GM12865 (cell line): ENCODE measurements at regions not wholly inside any gene's neighbourhood (a gene's known extent, or its start where the extent isn't known, plus 50 kb on each side); places are given as distances from the start of the nearest gene placed in this dataset.
"Not testable (repeated sequence)": the region's sequence is repeated elsewhere in the genome, so short reads cannot be mapped to it uniquely, and the experiment has no call there.

Experiments
- DNase-seq: peaks from one replicate; pipeline ENCODE4 v3.0.0; 2010; ENCODE audit warnings: low read depth
- H3K4me3 ChIP-seq: 2 replicates; pipeline ENCODE4 v1.5.1; 2011; ENCODE audit warnings: mild to moderate bottlenecking, low read depth, low read length, control low read depth
- TF ChIP-seq, protein P1 (sequence below): IDR thresholded peaks from 2 replicates; pipeline ENCODE4 v1.5.1; 2011; ENCODE audit warnings: low read length, control low read depth, low read depth, inconsistent platforms; ENCODE audit not compliant: insufficient read depth; ENCODE audit errors: missing control alignments

- DNase-seq = no peak
- TF ChIP-seq, protein P1, sequence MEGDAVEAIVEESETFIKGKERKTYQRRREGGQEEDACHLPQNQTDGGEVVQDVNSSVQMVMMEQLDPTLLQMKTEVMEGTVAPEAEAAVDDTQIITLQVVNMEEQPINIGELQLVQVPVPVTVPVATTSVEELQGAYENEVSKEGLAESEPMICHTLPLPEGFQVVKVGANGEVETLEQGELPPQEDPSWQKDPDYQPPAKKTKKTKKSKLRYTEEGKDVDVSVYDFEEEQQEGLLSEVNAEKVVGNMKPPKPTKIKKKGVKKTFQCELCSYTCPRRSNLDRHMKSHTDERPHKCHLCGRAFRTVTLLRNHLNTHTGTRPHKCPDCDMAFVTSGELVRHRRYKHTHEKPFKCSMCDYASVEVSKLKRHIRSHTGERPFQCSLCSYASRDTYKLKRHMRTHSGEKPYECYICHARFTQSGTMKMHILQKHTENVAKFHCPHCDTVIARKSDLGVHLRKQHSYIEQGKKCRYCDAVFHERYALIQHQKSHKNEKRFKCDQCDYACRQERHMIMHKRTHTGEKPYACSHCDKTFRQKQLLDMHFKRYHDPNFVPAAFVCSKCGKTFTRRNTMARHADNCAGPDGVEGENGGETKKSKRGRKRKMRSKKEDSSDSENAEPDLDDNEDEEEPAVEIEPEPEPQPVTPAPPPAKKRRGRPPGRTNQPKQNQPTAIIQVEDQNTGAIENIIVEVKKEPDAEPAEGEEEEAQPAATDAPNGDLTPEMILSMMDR = no peak
- no peak overlapping the region for H3K4me3 ChIP-seq
Measured at GRCh38 chr6:121615493-121615892, 180.0 kb downstream of the GJA1 start.

GRCh38 chr6:121616406-121616805 is 181.0 kb downstream of the GJA1 start:
- DNase-seq = no peak
- TF ChIP-seq, protein P1 = no peak
- H3K4me3 ChIP-seq = no peak overlapping the region

DNA sequence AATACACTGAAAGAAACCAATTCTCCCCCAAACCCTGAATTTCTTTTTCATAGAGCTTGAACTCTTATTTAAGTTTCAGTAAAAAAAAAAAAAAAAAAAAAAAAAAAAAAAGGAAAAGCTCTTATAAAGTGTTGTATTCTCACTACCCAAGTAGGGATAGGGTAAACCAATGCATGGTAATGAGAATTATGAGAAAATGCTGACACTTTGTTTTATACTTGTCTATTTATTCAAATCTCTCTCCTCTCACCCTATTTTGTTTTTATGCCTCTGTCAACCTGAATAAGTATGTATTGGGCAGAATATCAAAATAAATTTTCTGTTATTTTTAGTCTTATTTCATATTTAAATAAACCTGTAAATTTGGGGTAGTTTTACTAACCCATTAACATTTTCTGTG is 181.9 kb downstream of the GJA1 start:
- no peak for DNase-seq
- TF ChIP-seq, protein P1 = no peak
- H3K4me3 ChIP-seq = no peak overlapping the region

GRCh38 chr6:121619013-121619412 is 183.6 kb downstream of the GJA1 start:
- TF ChIP-seq, protein P1 = no peak
- H3K4me3 ChIP-seq = no peak overlapping the region
- no peak for DNase-seq

- TF ChIP-seq, protein P1 = no peak
- no peak overlapping the region for H3K4me3 ChIP-seq
- no peak for DNase-seq
Measured at GRCh38 chr6:121619987-121620740, 184.7 kb downstream of the GJA1 start.

GRCh38 chr6:121627761-121628160 is 192.3 kb downstream of the GJA1 start:
- no peak for DNase-seq
- H3K4me3 ChIP-seq = no peak overlapping the region
- TF ChIP-seq, protein P1 = no peak

DNA sequence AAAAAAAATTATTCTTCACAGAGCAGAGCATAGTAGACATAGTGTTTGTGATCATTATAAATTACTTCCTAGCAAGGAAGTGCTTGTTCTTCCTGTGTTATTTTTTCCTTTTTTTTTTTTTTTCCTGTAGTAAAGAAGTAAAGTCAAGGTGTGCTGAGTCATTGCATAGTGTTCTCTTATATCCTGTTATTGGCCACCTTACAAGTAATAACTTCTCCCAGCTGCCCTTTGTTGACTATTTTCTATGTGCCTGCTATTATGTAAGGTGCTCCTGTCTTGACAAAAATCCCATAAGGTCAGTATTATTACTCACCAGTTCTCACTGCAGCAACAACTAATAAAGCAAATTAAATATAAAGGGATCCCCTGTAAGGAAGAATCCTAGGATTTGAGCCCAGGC is 195.3 kb downstream of the GJA1 start:
- TF ChIP-seq, protein P1 = no peak
- H3K4me3 ChIP-seq = no peak overlapping the region
- no peak for DNase-seq

DNA sequence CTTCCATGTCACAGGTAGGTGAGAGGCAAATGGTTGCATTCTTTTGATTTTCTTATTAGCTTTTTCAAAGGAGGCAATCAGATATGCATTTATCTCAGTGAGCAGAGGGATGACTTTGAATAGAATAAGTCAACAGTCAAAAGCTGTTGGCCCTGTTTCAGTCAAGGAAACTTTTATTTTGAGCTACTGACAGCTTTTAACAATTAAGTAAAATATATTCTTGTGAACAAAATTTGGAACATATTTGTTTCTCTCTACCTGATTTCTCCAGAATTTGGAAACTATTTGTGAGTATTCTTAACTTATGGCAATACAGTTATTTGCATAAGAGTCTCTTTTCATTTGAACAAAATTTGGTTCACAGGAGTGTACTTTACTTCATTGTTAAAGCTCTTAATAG is 196.3 kb downstream of the GJA1 start:
- not testable (repeated sequence) for DNase-seq

More for the DNA sequence above, 196.3 kb downstream of the GJA1 start:
- not testable (repeated sequence) for H3K4me3 ChIP-seq
